ENCODE measurements at regions not wholly inside any gene's neighbourhood (a gene's known extent, or its start where the extent isn't known, plus 50 kb on each side); places are given as distances from the start of the nearest gene placed in this dataset.

DNA sequence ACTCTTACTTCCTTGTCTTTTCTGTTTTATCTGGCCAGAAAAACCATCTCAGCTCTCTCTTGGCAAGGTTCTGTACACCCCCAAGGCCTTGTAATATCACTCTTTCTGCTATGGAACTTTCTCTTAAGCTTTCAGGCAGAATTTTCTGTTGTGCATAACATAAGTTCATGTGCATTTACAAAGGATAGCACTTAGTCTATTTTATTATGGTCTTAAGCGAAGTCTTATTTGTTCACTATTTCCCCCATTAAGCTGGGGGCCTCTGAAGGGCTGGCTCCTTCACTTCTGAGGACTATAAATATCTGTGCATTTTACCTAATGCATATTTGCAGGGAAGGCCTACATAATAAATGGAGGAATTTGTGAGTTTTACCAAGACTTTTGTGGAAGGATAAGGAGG is 1393.4 kb downstream of the FAM181B start:
- TF ChIP-seq, protein P1, sequence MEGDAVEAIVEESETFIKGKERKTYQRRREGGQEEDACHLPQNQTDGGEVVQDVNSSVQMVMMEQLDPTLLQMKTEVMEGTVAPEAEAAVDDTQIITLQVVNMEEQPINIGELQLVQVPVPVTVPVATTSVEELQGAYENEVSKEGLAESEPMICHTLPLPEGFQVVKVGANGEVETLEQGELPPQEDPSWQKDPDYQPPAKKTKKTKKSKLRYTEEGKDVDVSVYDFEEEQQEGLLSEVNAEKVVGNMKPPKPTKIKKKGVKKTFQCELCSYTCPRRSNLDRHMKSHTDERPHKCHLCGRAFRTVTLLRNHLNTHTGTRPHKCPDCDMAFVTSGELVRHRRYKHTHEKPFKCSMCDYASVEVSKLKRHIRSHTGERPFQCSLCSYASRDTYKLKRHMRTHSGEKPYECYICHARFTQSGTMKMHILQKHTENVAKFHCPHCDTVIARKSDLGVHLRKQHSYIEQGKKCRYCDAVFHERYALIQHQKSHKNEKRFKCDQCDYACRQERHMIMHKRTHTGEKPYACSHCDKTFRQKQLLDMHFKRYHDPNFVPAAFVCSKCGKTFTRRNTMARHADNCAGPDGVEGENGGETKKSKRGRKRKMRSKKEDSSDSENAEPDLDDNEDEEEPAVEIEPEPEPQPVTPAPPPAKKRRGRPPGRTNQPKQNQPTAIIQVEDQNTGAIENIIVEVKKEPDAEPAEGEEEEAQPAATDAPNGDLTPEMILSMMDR (IDR thresholded peaks at IDR 0.05; ENCODE audit: low read depth, low read length, missing input control), result no peak
- TF ChIP-seq, protein P2, sequence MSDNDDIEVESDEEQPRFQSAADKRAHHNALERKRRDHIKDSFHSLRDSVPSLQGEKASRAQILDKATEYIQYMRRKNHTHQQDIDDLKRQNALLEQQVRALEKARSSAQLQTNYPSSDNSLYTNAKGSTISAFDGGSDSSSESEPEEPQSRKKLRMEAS (IDR thresholded peaks at IDR 0.05), result no peak
- TF ChIP-seq YY1 (IDR thresholded peaks at IDR 0.05), result no peak
- no peak for TF ChIP-seq RAD21 (IDR thresholded peaks at IDR 0.05)
- TF ChIP-seq, protein P3, sequence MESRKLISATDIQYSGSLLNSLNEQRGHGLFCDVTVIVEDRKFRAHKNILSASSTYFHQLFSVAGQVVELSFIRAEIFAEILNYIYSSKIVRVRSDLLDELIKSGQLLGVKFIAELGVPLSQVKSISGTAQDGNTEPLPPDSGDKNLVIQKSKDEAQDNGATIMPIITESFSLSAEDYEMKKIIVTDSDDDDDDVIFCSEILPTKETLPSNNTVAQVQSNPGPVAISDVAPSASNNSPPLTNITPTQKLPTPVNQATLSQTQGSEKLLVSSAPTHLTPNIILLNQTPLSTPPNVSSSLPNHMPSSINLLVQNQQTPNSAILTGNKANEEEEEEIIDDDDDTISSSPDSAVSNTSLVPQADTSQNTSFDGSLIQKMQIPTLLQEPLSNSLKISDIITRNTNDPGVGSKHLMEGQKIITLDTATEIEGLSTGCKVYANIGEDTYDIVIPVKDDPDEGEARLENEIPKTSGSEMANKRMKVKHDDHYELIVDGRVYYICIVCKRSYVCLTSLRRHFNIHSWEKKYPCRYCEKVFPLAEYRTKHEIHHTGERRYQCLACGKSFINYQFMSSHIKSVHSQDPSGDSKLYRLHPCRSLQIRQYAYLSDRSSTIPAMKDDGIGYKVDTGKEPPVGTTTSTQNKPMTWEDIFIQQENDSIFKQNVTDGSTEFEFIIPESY (IDR thresholded peaks at IDR 0.05), result no peak
- TF ChIP-seq GABPA (IDR thresholded peaks at IDR 0.05 in 1 of 2, conservative IDR thresholded peaks at IDR 0.05 in 1 of 2), result no peak
- TF ChIP-seq TAF1 (conservative IDR thresholded peaks at IDR 0.05), result no peak
- no peak for TF ChIP-seq NR2F2 (IDR thresholded peaks at IDR 0.05)
- TF ChIP-seq EGR1 (IDR thresholded peaks at IDR 0.05; ENCODE audit: low read depth in 2 of 2), result no peak
- TF ChIP-seq, protein P4, sequence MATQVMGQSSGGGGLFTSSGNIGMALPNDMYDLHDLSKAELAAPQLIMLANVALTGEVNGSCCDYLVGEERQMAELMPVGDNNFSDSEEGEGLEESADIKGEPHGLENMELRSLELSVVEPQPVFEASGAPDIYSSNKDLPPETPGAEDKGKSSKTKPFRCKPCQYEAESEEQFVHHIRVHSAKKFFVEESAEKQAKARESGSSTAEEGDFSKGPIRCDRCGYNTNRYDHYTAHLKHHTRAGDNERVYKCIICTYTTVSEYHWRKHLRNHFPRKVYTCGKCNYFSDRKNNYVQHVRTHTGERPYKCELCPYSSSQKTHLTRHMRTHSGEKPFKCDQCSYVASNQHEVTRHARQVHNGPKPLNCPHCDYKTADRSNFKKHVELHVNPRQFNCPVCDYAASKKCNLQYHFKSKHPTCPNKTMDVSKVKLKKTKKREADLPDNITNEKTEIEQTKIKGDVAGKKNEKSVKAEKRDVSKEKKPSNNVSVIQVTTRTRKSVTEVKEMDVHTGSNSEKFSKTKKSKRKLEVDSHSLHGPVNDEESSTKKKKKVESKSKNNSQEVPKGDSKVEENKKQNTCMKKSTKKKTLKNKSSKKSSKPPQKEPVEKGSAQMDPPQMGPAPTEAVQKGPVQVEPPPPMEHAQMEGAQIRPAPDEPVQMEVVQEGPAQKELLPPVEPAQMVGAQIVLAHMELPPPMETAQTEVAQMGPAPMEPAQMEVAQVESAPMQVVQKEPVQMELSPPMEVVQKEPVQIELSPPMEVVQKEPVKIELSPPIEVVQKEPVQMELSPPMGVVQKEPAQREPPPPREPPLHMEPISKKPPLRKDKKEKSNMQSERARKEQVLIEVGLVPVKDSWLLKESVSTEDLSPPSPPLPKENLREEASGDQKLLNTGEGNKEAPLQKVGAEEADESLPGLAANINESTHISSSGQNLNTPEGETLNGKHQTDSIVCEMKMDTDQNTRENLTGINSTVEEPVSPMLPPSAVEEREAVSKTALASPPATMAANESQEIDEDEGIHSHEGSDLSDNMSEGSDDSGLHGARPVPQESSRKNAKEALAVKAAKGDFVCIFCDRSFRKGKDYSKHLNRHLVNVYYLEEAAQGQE (IDR thresholded peaks at IDR 0.05), result no peak
- TF ChIP-seq SP1 (IDR thresholded peaks at IDR 0.05), result no peak
- TF ChIP-seq JUND (IDR thresholded peaks at IDR 0.05), result no peak
- TF ChIP-seq, protein P5, sequence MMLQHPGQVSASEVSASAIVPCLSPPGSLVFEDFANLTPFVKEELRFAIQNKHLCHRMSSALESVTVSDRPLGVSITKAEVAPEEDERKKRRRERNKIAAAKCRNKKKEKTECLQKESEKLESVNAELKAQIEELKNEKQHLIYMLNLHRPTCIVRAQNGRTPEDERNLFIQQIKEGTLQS (IDR thresholded peaks at IDR 0.05), result no peak
- TF ChIP-seq HNF4G (IDR thresholded peaks at IDR 0.05), result no peak

Data from liver (tissue), 3 donors.